Activated CD4-positive, CD25-positive, alpha-beta regulatory T cell treated with anti-CD3 and anti-CD28 coated beads, Interleukin-2, amount 50 U/mL, for 16 hours (primary cell): ENCODE measurements at regions not wholly inside any gene's neighbourhood (a gene's known extent, or its start where the extent isn't known, plus 50 kb on each side); places are given as distances from the start of the nearest gene placed in this dataset.
"Not testable (repeated sequence)": the region's sequence is repeated elsewhere in the genome, so short reads cannot be mapped to it uniquely, and the experiment has no call there.

Experiments
- DNase-seq: peaks from one replicate; pipeline ENCODE4 v3.0.0-alpha.2; 2020; ENCODE audit warnings: low read depth, low spot score

DNA sequence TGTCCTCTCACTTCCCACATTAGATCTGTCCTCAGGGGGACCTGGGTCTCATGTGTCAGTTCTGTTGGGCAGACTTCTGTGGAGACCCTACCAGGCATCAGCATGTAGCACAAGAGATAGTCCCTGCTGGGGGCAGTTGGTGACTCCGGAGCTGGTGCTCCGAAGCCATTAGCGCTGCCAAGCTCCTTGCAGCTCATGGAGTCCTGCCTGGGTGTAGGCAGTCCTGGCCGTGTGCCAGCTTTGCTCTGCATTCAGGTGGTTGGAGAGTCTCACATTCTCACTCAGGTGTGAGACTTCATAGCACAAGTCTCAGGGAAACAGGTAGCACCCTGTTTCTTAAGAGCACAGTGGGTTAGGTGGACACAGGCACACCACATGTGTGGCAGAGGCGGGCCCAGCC, 202.3 kb downstream of the LIPI start:
- not testable (repeated sequence) for DNase-seq

DNA sequence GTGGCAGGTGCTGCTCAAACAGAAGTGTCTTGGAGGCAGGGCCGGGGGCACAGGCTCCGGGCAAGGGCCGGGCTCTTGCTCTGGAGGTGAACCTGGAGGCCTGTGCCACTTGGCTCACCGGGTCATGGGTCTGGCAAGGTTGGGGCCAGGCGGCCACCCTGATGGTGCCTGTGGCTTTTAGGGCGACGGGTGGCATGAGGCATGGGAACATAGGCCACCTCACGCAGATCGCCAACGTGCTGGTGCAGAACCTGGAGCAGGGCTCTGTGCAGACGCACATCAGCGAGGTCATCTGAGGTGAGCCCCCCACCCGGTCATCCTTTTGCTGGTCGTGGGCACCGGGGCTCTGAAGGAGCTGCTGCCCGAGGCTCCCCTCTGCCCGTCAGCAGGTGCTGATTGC, 202.7 kb downstream of the LIPI start:
- not testable (repeated sequence) for DNase-seq

DNA sequence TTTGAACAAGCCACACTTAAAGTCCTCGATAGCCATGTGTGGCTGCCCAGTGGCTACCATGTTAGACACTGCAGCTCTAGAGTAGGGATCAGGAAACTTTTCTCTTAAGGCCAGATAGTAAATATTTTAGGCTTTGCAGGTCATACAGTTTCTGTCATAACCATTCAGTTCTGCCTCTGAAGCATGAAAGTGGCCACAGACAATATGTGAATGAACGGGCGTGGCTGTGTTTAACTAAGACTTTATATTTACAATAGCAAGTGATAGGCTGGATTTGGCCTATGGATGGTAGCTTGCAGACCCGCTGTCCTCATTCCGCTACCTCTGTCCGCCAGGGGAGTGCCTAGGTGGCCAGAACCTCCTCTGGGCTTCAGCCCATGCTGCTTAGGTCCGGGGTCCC, 204.6 kb downstream of the LIPI start:
- not testable (repeated sequence) for DNase-seq

GRCh38 chr21:13986996-13987958, 223.5 kb downstream of the LIPI start:
- not testable (repeated sequence) for DNase-seq

- not testable (repeated sequence) for DNase-seq
Measured at GRCh38 chr21:13985865-13986863, 224.6 kb downstream of the LIPI start.

- not testable (repeated sequence) for DNase-seq
Measured at GRCh38 chr21:13985137-13985864, 225.5 kb downstream of the LIPI start.

DNA sequence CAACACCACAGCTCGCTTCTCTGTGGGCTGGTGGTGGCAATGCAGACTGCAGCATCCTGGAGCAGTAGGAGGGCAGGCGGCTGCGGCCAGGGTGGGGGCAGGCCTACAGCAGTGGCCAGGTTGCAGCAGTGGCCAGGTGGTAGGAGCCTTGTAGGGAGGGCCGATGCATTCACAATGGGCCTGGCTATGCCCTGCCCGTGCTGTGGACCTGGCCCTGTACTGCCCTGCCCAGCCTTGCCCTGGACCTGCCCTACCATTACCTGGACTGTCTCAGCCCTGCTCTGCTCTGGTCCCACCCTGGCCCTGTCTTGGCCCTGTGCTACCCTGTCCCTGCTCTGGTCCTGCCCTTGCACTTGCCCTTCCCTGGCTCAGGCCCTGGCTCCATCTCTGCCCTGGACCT, 226.0 kb downstream of the LIPI start:
- not testable (repeated sequence) for DNase-seq

DNA sequence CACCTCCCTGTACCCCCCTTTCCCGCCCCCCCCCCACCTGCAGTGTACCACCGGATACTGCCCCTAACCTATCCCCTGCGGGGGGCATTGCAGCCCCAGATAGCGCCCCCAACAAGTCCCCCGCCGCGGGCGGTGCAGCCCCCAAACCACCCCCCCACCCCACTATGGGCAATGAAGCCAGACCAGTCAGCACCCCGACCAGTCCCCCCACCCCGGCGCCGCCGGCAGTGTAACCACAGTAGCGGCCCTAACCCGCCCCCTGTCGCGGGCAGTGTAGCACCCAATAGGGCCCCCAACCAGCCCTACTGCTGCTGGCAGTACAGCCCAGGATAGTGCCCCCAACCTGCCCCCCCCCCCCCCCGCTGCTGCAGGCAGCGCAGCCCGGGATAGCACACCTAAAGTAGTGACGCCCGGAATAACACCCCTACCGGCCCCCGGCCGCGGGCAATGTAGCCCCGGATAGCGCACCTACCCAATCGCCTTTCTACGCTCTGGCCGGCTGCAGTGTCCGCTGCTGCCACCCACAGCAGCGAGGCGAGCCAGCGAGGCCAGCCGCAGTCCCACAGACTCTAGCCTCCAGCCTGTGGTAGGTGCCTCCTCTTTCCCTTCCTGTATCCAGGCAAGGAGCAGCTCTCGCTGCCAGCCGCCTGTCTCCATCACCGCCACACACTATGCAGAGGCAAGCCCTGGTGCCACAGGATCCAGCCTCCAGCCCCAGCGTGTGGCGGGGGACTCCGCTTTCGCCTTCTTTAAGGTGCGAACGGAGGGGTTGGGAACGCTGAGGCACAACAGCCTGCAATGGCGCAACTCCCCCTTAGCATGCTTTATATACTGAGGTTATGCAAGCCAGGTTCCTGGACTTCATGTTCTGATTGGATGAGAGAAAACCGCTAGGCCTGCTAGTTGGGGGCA, 229.3 kb downstream of the LIPI start:
- DNase-seq, result not testable (repeated sequence)

DNA sequence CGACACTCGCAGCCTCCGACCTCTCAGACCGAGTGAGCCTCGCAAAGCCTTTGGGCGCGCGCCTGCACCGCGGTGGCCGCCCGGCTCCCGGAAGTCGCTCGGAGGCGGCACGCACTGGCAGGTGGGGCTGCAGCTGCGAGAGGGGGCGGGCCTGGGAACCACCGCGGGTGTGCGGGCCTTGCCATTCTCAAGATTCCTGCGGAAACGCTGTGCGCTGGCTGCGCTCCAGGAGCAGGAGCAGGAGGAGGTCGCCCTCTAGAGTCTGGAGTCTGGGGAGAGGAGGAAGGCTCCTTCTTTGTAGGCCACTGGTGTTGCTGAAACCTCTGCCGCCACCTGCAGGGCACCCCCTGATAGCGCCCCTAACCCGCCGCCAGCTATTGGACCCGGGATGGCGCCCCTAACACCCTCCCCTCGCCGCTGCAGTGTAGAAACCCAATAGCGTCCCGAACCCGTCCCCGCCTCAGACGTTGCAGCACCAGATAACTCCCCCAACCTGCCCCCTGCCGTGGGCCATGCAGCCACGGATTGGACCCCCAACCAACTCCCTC, 230.6 kb downstream of the LIPI start:
- DNase-seq, result not testable (repeated sequence)

- not testable (repeated sequence) for DNase-seq
Measured at GRCh38 chr21:13979608-13980007, 231.1 kb downstream of the LIPI start.

- not testable (repeated sequence) for DNase-seq
Measured at GRCh38 chr21:13974582-13974981, 236.2 kb downstream of the LIPI start.

GRCh38 chr21:13969853-13970252, 240.9 kb downstream of the LIPI start:
- DNase-seq, result not testable (repeated sequence)

DNA sequence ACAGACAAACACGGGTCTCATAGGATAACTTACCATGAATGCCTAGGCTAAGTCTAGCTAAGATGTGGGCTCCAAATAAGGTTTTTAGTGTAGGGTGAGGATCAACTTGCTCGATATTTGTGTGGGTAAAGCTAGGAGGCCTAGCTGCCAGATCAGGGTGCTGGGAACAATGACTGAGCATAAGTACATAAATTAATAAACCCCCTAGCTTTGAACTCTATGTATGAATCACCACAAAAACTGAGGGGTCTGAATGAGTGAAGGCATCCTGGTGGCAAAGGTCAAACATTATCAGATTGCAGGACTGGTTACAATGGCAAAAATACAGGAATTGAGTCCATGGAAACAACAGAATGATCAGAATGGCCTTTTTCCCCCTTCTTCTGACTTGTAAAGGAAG, 241.8 kb downstream of the LIPI start:
- DNase-seq, result not testable (repeated sequence)

GRCh38 chr21:13963259-13963658, 247.5 kb downstream of the LIPI start:
- DNase-seq, result not testable (repeated sequence)

- DNase-seq, result no peak
Measured at GRCh38 chr21:13937236-13937635, 273.5 kb downstream of the LIPI start.

DNA sequence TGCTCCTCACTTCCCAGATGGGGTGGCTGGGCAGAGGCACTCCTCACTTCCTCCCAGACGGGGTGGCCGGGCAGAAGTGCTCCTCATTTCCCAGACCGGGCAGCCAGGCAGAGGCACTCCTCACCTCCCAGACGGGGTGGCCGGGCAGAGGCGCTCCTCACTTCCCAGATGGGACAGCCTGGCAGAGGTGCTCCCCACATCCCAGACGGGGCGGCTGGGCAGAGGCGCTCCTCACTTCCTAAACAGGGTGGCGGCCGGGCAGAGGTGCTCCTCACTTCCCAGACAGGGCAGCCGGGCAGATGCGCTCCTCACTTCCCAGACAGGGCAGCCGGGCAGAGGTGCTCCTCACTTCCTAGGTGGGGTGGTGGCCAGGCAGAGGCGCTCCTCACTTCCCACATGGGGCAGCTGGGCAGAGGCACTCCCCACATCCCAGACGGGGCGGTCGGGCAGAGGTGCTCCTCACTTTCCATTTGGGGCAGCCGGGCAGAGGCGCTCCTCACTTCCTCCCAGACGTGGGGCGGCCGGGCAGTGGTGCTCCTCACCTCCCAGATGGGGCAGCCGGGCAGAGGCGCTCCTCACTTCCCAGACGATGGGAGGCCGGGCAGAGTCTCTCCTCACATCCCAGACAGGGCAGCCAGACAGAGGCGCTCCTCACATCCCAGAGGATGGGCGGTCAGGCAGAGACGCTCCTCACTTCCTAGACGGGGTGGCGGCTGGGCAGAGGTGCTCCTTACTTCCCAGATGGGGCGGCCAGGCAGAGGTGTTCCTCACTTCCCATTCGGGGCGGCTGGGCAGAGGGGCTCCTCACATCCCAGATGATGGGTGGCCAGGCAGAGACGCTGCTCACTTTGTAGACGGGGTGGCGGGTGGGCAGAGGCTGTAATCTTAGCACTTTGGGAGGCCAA, 274.5 kb downstream of the LIPI start:
- not testable (repeated sequence) for DNase-seq

- DNase-seq, result not testable (repeated sequence)
Measured at GRCh38 chr21:13935396-13936032, 275.2 kb downstream of the LIPI start.

DNA sequence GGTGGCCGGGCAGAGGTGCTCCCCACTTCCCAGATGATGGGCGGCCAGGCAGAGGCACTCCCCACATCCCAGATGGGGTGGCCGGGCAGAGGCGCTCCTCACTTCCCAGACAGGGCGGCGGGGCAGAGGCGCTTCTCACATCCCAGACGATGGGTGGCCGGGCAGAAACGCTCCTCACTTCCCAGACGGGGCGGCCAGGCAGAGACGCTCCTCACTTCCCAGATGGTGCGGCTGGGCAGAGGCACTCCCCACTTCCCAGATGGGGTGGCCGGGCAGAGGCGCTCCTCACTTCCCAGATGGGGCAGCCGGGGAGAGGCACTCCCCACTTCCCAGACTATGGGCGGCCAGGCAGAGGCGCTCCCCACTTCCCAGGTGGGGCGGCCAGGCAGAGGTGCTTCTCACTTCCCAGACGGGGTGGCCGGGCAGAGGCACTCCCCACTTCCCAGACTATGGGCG, 275.8 kb downstream of the LIPI start:
- not testable (repeated sequence) for DNase-seq
